GM12872 (cell line): ENCODE measurements at regions not wholly inside any gene's neighbourhood (a gene's known extent, or its start where the extent isn't known, plus 50 kb on each side); places are given as distances from the start of the nearest gene placed in this dataset.

Source experiments
- CTCF ChIP-seq: IDR thresholded peaks from 3 replicates; pipeline ENCODE4 v1.5.1; 2011; ENCODE audit warnings: low read depth, mild to moderate bottlenecking, low read length, moderate library complexity; ENCODE audit not compliant: insufficient read depth

- no peak for TF ChIP-seq CTCF
These were observed 235.2 kb upstream of the B3GAT1 start for GRCh38 chr11:134647066-134647743.

GRCh38 chr11:134646561-134646960, 234.5 kb upstream of the B3GAT1 start:
- TF ChIP-seq CTCF: no peak

GRCh38 chr11:134645576-134645975, 233.5 kb upstream of the B3GAT1 start:
- no peak for TF ChIP-seq CTCF

- TF ChIP-seq CTCF: no peak
These were observed 232.7 kb upstream of the B3GAT1 start for GRCh38 chr11:134644476-134645456.

- no peak for TF ChIP-seq CTCF
These were observed 231.3 kb upstream of the B3GAT1 start for GRCh38 chr11:134643115-134644012.

- no peak for TF ChIP-seq CTCF
These were observed 230.2 kb upstream of the B3GAT1 start for GRCh38 chr11:134642206-134642605.
